ENCODE measurements at regions not wholly inside any gene's neighbourhood (a gene's known extent, or its start where the extent isn't known, plus 50 kb on each side); places are given as distances from the start of the nearest gene placed in this dataset.

GRCh38 chr4:13143222-13144070, 340.7 kb downstream of the RAB28 start:
- no peak for DNase-seq (ENCODE audit: low spot score)
- in situ Hi-C loops (cut with MboI; ENCODE audit: low sequenced_read_pairs, unreplicated experiment): no loop called here
- no peak for TF ChIP-seq CTCF (IDR thresholded peaks at IDR 0.05; ENCODE audit: borderline replicate concordance, control extremely low read depth, extremely low read depth, insufficient read depth, missing control alignments)

DNA sequence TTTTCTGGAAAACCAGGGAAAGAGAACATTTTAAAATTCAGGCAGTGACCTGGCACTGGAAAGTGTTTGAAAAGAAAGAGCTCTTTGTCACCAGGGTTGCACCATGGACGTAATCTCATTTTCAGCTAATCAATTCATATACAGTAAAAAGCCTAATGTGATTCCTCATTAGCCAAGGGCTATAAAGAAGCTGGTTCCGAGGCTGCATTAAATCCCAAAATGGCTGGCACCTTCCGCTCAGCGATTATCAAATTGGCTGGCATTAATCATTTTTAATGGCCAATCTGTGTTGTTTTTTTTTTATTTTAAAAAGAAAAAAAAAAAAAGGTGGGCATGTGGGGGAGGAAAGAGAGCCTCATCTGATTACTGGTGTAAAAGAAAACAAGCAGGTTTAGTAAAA, 341.4 kb downstream of the RAB28 start:
- no peak for DNase-seq (ENCODE audit: low spot score)
- in situ Hi-C loops (cut with MboI; ENCODE audit: low sequenced_read_pairs, unreplicated experiment): no loop called here
- TF ChIP-seq CTCF (IDR thresholded peaks at IDR 0.05; ENCODE audit: borderline replicate concordance, control extremely low read depth, extremely low read depth, insufficient read depth, missing control alignments): no peak

- no peak for TF ChIP-seq CTCF (IDR thresholded peaks at IDR 0.05; ENCODE audit: borderline replicate concordance, control extremely low read depth, extremely low read depth, insufficient read depth, missing control alignments)
- in situ Hi-C loops (cut with MboI; ENCODE audit: low sequenced_read_pairs, unreplicated experiment): no loop called here
- DNase-seq (ENCODE audit: low spot score): no peak
These were observed 341.9 kb downstream of the RAB28 start for GRCh38 chr4:13142191-13142590.

DNA sequence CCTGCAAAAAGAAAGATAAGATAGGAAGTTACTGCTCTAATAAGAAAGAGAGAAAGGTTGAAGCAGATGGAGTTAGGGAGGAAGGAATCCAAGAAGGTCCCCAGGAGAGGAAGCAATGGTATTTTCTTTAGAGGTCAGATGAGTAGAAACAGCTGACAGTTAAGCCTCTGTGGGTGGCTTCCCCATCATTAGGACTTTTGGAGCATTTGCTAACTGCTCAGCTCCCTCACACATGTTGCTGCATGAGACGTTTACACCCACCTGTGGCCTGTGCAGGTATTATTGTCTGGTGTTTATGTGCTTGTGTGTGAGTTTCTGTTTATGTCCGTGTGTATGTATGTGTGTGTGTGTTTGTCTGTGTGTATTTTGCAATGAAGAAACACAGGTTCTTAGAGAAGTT, 346.8 kb downstream of the RAB28 start:
- TF ChIP-seq CTCF (IDR thresholded peaks at IDR 0.05; ENCODE audit: borderline replicate concordance, control extremely low read depth, extremely low read depth, insufficient read depth, missing control alignments): no peak
- in situ Hi-C loops (cut with MboI; ENCODE audit: low sequenced_read_pairs, unreplicated experiment): no loop called here

DNA sequence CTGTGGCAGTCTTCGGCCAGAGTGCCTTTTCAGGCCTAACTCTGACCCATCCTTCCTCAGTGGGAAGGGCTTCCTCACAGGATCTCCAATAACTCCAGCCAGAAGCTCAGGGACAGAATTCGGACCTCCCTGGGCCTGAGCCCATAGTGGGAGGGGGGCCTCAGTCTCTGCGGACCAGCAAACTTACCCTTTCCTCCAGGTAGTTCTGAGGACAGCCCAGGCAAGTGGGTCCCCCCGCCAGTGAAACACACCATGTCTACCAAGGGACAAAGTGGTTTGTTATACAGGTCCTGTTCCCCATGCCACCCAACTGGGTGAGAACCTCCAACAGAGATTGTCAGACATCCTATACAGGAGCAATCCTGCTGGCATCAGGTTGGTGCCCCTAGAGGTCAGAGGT, 350.4 kb downstream of the RAB28 start:
- DNase-seq (ENCODE audit: low spot score): no peak
- in situ Hi-C loops (cut with MboI; ENCODE audit: low sequenced_read_pairs, unreplicated experiment): no loop called here
- no peak for TF ChIP-seq CTCF (IDR thresholded peaks at IDR 0.05; ENCODE audit: borderline replicate concordance, control extremely low read depth, extremely low read depth, insufficient read depth, missing control alignments)

More for the DNA sequence above, 346.8 kb downstream of the RAB28 start:
- DNase-seq (ENCODE audit: low spot score): no peak

GRCh38 chr4:13130848-13131247, 353.3 kb downstream of the RAB28 start:
- no peak for DNase-seq (ENCODE audit: low spot score)
- in situ Hi-C loops (cut with MboI; ENCODE audit: low sequenced_read_pairs, unreplicated experiment): no loop called here

More at GRCh38 chr4:13130848-13131247, 353.3 kb downstream of the RAB28 start:
- no peak for TF ChIP-seq CTCF (IDR thresholded peaks at IDR 0.05; ENCODE audit: borderline replicate concordance, control extremely low read depth, extremely low read depth, insufficient read depth, missing control alignments)

Data from GM13976 (cell line).